ENCODE measurements at regions not wholly inside any gene's neighbourhood (a gene's known extent, or its start where the extent isn't known, plus 50 kb on each side); places are given as distances from the start of the nearest gene placed in this dataset.

GRCh38 chr14:81709681-81710080 lies 176.0 kb upstream of the SEL1L start:
- POLR2A ChIA-PET: no interaction called here
- no TSS peak for BruUV-seq (replicated peaks)

DNA sequence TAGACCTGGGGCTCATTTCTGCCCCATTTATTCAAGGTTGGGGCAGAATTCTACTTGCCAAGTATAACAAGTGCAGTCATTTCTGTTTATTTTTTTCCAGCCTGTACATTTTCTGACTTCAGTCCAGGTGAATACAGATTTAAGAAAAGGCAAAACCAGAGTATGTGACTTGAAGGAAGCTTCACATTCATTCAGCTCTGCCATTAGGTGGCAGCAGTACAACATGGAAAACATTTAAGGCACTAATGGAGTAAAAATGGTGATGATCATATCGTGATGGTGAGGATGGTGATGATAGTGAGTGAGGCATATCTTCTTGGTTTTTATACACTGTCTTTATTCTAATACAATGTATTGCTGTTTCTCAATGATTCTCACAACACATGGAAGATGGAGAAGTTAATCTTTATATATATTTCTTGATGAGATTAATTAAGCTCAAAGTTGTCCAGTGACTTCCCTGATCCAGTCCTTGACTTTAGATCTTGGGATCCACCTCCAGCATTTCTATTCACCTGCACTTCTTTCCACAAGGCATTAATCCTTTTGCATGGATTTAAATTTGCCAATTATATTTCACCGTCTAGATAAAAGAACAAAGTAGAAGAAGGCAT lies 176.7 kb upstream of the SEL1L start:
- Histone ChIP-seq H3K36me3 (ENCODE audit: control insufficient read depth in 2 of 2, extremely low read depth in 1 of 2, insufficient read depth in 2 of 2, low read length in 2 of 2) (no peaks in the 10 kb centered on the region), H3K27me3 (ENCODE audit: control insufficient read depth in 2 of 2, insufficient read depth in 2 of 2, low read length in 2 of 2) (no peaks in the 10 kb centered on the region), H4K20me1 (replicated peaks; ENCODE audit: control insufficient read depth, extremely low read depth, insufficient read depth, low read length) (no peaks in the 10 kb centered on the region), H3K4me2 (ENCODE audit: insufficient read depth, low read length) (no peak overlapping the region), H3K9me3 (replicated peaks; ENCODE audit: control insufficient read depth, insufficient read depth, low read length) (peaks cover 2% of the 10 kb centered on the region), H3K9ac (replicated peaks; ENCODE audit: extremely low read depth, insufficient read depth, low read length) (no peak overlapping the region), H3K9me1 (replicated peaks; ENCODE audit: control insufficient read depth, extremely low read depth, insufficient read depth, low read length) (no peaks in the 10 kb centered on the region), H2AFZ (ENCODE audit: low read depth, low read length) (no peak overlapping the region), H3K27ac (ENCODE audit: insufficient read depth, low read depth, low read length) (no peak overlapping the region), H3K79me2 (ENCODE audit: control insufficient read depth, insufficient read depth, low read length) (no peaks in the 10 kb centered on the region), H3K4me3 (replicated peaks in 1 of 3; ENCODE audit: insufficient read depth in 1 of 3, low read depth in 1 of 3, low read length in 3 of 3) (no peak overlapping the region), H3K4me1 (ENCODE audit: control insufficient read depth, extremely low read depth, insufficient read depth, low read length) (no peaks in the 10 kb centered on the region)
- POLR2A ChIA-PET: no interaction called here
- no peak for TF ChIP-seq MYC (IDR thresholded peaks at IDR 0.05; ENCODE audit: low read depth, low read length)
- no peak for TF ChIP-seq POLR2AphosphoS5 (IDR thresholded peaks at IDR 0.05; ENCODE audit: insufficient read depth, low read depth, low read length)
- no peak for TF ChIP-seq CTCF (IDR thresholded peaks at IDR 0.05; ENCODE audit: extremely low read depth in 1 of 2, insufficient read depth in 1 of 2, low read depth in 1 of 2, low read length in 2 of 2)
- TF ChIP-seq MAX (IDR thresholded peaks at IDR 0.05; ENCODE audit: insufficient read depth, insufficient read length): no peak
- no peak for TF ChIP-seq JUN (IDR thresholded peaks at IDR 0.05; ENCODE audit: borderline replicate concordance, insufficient read depth, insufficient read length, low read depth)
- TF ChIP-seq FOS (IDR thresholded peaks at IDR 0.05; ENCODE audit: borderline replicate concordance, insufficient read depth, low read length): no peak
- TF ChIP-seq EZH2 (IDR thresholded peaks at IDR 0.05; ENCODE audit: borderline replicate concordance, low read depth, low read length, severe bottlenecking): no peak
- TF ChIP-seq GATA2 (IDR thresholded peaks at IDR 0.05; ENCODE audit: insufficient read depth, insufficient read length, low read depth, low read length): no peak
- TF ChIP-seq POLR2A (IDR thresholded peaks at IDR 0.05; ENCODE audit: low read depth, low read length): no peak
- dilution Hi-C loops (cut with MboI; ENCODE audit: extremely low pct_ligation_motif_present, low sequenced_read_pairs) (no loop called here), intact Hi-C loops (cut with micrococcal nuclease) (no loop called here)
- no TSS peak for BruUV-seq (replicated peaks)
- DNase-seq (ENCODE audit: low read depth, low spot score) (no peak), FAIRE-seq (no peak)
- CTCF ChIA-PET: no interaction called here

More at GRCh38 chr14:81709681-81710080, 176.0 kb upstream of the SEL1L start:
- Histone ChIP-seq H3K4me2 (ENCODE audit: insufficient read depth, low read length) (no peak overlapping the region), H3K36me3 (ENCODE audit: control insufficient read depth in 2 of 2, extremely low read depth in 1 of 2, insufficient read depth in 2 of 2, low read length in 2 of 2) (no peaks in the 10 kb centered on the region), H3K9me3 (replicated peaks; ENCODE audit: control insufficient read depth, insufficient read depth, low read length) (peaks cover 3% of the 10 kb centered on the region), H3K79me2 (ENCODE audit: control insufficient read depth, insufficient read depth, low read length) (no peaks in the 10 kb centered on the region), H3K27ac (ENCODE audit: insufficient read depth, low read depth, low read length) (no peak overlapping the region), H3K9ac (replicated peaks; ENCODE audit: extremely low read depth, insufficient read depth, low read length) (no peak overlapping the region), H4K20me1 (replicated peaks; ENCODE audit: control insufficient read depth, extremely low read depth, insufficient read depth, low read length) (no peaks in the 10 kb centered on the region), H3K4me1 (ENCODE audit: control insufficient read depth, extremely low read depth, insufficient read depth, low read length) (no peaks in the 10 kb centered on the region), H3K4me3 (replicated peaks in 1 of 3; ENCODE audit: insufficient read depth in 1 of 3, low read depth in 1 of 3, low read length in 3 of 3) (no peak overlapping the region), H2AFZ (ENCODE audit: low read depth, low read length) (no peak overlapping the region), H3K9me1 (replicated peaks; ENCODE audit: control insufficient read depth, extremely low read depth, insufficient read depth, low read length) (no peaks in the 10 kb centered on the region), H3K27me3 (ENCODE audit: control insufficient read depth in 2 of 2, insufficient read depth in 2 of 2, low read length in 2 of 2) (no peaks in the 10 kb centered on the region)
- intact Hi-C loops (cut with micrococcal nuclease): no loop called here
- TF ChIP-seq JUN (IDR thresholded peaks at IDR 0.05; ENCODE audit: borderline replicate concordance, insufficient read depth, insufficient read length, low read depth) (no peak), POLR2AphosphoS5 (IDR thresholded peaks at IDR 0.05; ENCODE audit: insufficient read depth, low read depth, low read length) (no peak), EZH2 (IDR thresholded peaks at IDR 0.05; ENCODE audit: borderline replicate concordance, low read depth, low read length, severe bottlenecking) (no peak), FOS (IDR thresholded peaks at IDR 0.05; ENCODE audit: borderline replicate concordance, insufficient read depth, low read length) (no peak)
- CTCF ChIA-PET: no interaction called here
- dilution Hi-C loops (cut with MboI; ENCODE audit: extremely low pct_ligation_motif_present, low sequenced_read_pairs): no loop called here
- DNase-seq (ENCODE audit: low read depth, low spot score) (no peak), FAIRE-seq (no peak)
